Endothelial cell (in vitro differentiated cells): ENCODE measurements at regions not wholly inside any gene's neighbourhood (a gene's known extent, or its start where the extent isn't known, plus 50 kb on each side); places are given as distances from the start of the nearest gene placed in this dataset.

Experiments
- DNase-seq: peaks from one replicate; pipeline ENCODE4 v3.0.0; 2021; ENCODE audit warnings: low spot score
- H3K27ac Mint-ChIP-seq: one replicate; pipeline ENCODE4 v1.8.0; 2021; ENCODE audit warnings: mixed read lengths, inconsistent platforms; ENCODE audit not compliant: unreplicated experiment
- H3K27me3 Mint-ChIP-seq: one replicate; pipeline ENCODE4 v1.8.0; 2021; ENCODE audit warnings: mild to moderate bottlenecking, moderate library complexity, mixed read lengths, inconsistent platforms; ENCODE audit not compliant: unreplicated experiment
- H3K36me3 Mint-ChIP-seq: one replicate; pipeline ENCODE4 v1.8.0; 2021; ENCODE audit warnings: mild to moderate bottlenecking, low read depth, mixed read lengths, inconsistent platforms; ENCODE audit not compliant: unreplicated experiment
- H3K4me1 Mint-ChIP-seq: one replicate; pipeline ENCODE4 v1.8.0; 2021; ENCODE audit warnings: mild to moderate bottlenecking, mixed read lengths, inconsistent platforms; ENCODE audit not compliant: unreplicated experiment
- H3K4me3 Mint-ChIP-seq: one replicate; pipeline ENCODE4 v1.8.0; 2021; ENCODE audit warnings: mild to moderate bottlenecking, mixed read lengths, inconsistent platforms; ENCODE audit not compliant: unreplicated experiment
- H3K9me3 Mint-ChIP-seq: one replicate; pipeline ENCODE4 v1.8.0; 2021; ENCODE audit warnings: mixed read lengths, inconsistent platforms; ENCODE audit not compliant: unreplicated experiment
- TF ChIP-seq, protein P1 (sequence below): fragments of 200-600 bp; sonication (generic); IDR thresholded peaks from one replicate; pipeline ENCODE4 v1.5.0; 2021; ENCODE audit warnings: antibody characterized with exemption; ENCODE audit not compliant: unreplicated experiment

DNA sequence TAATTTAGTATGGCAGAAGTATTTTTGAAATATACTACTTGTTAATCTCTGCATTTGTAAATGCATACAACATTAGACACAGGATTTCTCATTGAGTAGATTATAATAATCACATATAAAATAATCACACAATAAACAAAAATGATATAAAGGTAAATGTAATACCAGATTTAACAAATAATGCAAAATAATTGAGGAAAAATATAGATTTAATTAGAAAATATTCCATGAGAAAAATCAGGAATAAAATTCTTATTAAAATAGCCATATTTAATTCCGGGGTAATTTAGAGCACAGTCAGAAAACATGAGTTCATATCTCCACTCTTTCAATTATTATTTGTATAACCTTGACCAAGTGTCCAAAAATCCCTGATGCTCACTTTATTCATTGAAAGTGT lies 385.9 kb upstream of the SYT4 start:
- TF ChIP-seq, protein P1, sequence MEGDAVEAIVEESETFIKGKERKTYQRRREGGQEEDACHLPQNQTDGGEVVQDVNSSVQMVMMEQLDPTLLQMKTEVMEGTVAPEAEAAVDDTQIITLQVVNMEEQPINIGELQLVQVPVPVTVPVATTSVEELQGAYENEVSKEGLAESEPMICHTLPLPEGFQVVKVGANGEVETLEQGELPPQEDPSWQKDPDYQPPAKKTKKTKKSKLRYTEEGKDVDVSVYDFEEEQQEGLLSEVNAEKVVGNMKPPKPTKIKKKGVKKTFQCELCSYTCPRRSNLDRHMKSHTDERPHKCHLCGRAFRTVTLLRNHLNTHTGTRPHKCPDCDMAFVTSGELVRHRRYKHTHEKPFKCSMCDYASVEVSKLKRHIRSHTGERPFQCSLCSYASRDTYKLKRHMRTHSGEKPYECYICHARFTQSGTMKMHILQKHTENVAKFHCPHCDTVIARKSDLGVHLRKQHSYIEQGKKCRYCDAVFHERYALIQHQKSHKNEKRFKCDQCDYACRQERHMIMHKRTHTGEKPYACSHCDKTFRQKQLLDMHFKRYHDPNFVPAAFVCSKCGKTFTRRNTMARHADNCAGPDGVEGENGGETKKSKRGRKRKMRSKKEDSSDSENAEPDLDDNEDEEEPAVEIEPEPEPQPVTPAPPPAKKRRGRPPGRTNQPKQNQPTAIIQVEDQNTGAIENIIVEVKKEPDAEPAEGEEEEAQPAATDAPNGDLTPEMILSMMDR: no peak
- Mint-ChIP-seq H3K4me1 (no peaks in the 10 kb centered on the region), H3K4me3 (no peak overlapping the region), H3K36me3 (no peaks in the 10 kb centered on the region), H3K27me3 (no peaks in the 10 kb centered on the region), H3K27ac (no peak overlapping the region), H3K9me3 (no peaks in the 10 kb centered on the region)
- no peak for DNase-seq

DNA sequence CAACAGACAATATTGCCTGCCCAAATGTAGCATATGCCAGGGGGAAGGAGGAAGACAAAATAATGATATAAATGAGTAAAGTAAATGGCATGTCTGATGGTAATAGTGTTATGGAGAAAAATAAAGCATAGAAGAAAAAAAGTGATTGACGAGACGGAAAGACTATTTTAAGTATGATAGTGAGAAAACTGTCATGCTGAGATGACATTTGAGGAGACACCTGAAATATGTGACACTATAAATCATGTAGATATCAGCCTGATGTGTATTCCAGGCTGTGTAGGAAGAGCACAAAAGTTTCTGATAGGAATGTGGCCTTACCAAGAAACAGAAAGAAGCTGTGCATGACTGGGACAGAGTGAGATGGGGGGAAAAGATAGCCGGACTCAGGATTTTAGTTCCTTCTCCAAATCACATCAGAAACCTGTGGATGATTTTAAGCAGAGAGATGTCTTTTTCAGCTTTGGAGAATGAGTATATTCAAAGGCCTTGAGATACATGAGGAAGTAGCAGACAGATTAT lies 387.3 kb upstream of the SYT4 start:
- H3K36me3 Mint-ChIP-seq: no peaks in the 10 kb centered on the region
- no peaks in the 10 kb centered on the region for H3K27me3 Mint-ChIP-seq
- no peak overlapping the region for H3K27ac Mint-ChIP-seq
- TF ChIP-seq, protein P1: no peak
- no peaks in the 10 kb centered on the region for H3K9me3 Mint-ChIP-seq
- no peaks in the 10 kb centered on the region for H3K4me1 Mint-ChIP-seq
- no peak overlapping the region for H3K4me3 Mint-ChIP-seq
- no peak for DNase-seq

DNA sequence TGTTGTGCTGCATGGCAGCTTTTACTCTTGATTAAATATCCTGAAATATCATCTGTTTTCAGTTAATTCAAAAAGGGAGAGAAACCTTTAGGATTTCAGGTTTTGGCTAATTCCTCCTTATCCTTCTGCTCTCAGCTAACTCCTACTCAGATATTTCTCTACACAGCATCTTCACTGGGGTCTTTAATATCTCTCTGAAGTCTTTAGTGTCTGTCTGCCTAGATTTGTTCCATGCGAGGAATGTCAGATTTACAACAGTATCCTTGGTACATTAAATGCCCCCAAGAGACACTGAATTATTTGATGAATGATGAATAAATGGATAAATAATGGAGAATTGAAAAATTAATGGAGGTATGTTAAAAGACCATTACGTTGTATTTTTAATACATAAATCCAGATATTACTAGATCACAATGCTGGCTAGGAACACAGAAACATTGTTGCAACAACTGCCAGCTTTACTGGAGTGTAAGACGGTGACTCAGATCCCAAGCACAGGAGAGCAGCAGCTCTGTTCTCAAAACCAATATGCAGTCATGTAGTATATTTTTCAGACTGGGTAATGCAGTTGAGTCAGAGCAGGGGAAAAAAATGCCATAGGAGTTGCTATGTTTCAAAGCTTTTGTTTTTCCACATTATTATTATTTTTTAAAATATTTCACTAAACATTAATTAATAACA lies 388.0 kb upstream of the SYT4 start:
- Mint-ChIP-seq H3K36me3 (no peaks in the 10 kb centered on the region), H3K27me3 (no peaks in the 10 kb centered on the region)
- DNase-seq: no peak

DNA sequence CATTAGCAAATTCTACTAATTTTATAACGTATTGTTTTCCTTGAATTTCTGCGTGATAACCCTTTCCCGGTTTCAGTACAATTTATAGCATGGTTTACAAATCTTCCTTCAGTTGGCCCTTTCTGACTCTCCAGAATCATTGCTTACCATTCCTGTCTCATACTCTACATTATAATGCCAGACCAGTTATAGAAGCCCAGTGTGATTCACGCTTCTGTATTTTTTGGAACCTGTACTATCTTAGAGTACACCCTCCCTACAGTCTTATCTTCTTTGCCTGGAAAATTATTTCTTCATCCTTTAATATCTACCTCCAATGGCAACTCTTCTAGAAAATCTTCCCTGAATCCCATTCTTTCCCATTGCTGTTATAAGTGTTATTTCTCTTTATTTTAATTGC lies 391.6 kb upstream of the SYT4 start:
- TF ChIP-seq, protein P1: no peak
- H3K4me3 Mint-ChIP-seq: no peak overlapping the region
- DNase-seq: no peak
- H3K27me3 Mint-ChIP-seq: no peaks in the 10 kb centered on the region
- H3K27ac Mint-ChIP-seq: no peak overlapping the region
- no peaks in the 10 kb centered on the region for H3K4me1 Mint-ChIP-seq
- H3K36me3 Mint-ChIP-seq: no peaks in the 10 kb centered on the region
- no peaks in the 10 kb centered on the region for H3K9me3 Mint-ChIP-seq

More for the DNA sequence above, 388.0 kb upstream of the SYT4 start:
- Mint-ChIP-seq H3K4me1 (no peaks in the 10 kb centered on the region), H3K4me3 (no peak overlapping the region), H3K27ac (no peak overlapping the region), H3K9me3 (no peaks in the 10 kb centered on the region)
- TF ChIP-seq, protein P1: no peak

DNA sequence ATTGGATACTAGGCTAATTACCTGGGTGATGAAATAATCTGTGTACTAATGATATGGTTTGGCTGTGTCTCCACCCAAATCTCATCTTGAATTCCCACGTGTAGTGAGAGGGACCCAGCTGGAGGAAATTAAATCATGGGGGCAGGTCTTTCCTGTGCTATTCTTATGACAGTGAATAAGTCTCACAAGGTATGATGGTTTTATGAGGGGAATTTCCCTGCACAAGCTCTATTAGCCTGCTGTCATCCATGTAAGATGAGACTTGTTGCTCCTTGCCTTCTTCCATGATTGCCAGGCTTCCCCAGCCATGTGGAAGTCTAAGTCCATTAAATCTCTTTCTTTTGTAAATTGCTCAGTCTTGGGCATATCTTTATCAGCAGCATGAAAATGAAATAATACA lies 394.1 kb upstream of the SYT4 start:
- no peaks in the 10 kb centered on the region for H3K4me1 Mint-ChIP-seq
- no peak overlapping the region for H3K4me3 Mint-ChIP-seq
- TF ChIP-seq, protein P1: no peak
- H3K9me3 Mint-ChIP-seq: no peaks in the 10 kb centered on the region
- H3K27me3 Mint-ChIP-seq: no peaks in the 10 kb centered on the region
- no peak overlapping the region for H3K27ac Mint-ChIP-seq
- no peaks in the 10 kb centered on the region for H3K36me3 Mint-ChIP-seq
- no peak for DNase-seq
